Chondrocyte (in vitro differentiated cells): ENCODE measurements at regions not wholly inside any gene's neighbourhood (a gene's known extent, or its start where the extent isn't known, plus 50 kb on each side); places are given as distances from the start of the nearest gene placed in this dataset.

Experiments
- DNase-seq: peaks from one replicate; pipeline ENCODE4 v3.0.0; 2021; ENCODE audit warnings: mixed read lengths, low spot score
- H3K27ac Mint-ChIP-seq: one replicate; pipeline ENCODE4 v1.8.0; 2021; ENCODE audit warnings: mild to moderate bottlenecking, moderate library complexity, mixed read lengths; ENCODE audit not compliant: unreplicated experiment
- H3K27me3 Mint-ChIP-seq: 2 replicates; pipeline ENCODE4 v1.8.0; 2021; ENCODE audit warnings: low read depth, mixed read lengths
- H3K36me3 Mint-ChIP-seq: 2 replicates; pipeline ENCODE4 v1.8.0; 2021; ENCODE audit warnings: low read depth, mixed read lengths
- H3K4me1 Mint-ChIP-seq: 2 replicates; pipeline ENCODE4 v1.8.0; 2021; ENCODE audit warnings: low read depth, mild to moderate bottlenecking, mixed read lengths
- H3K4me3 Mint-ChIP-seq: one replicate; pipeline ENCODE4 v1.8.0; 2021; ENCODE audit warnings: mild to moderate bottlenecking, moderate library complexity, mixed read lengths; ENCODE audit not compliant: unreplicated experiment
- H3K9me3 Mint-ChIP-seq: 2 replicates; pipeline ENCODE4 v1.8.0; 2021; ENCODE audit warnings: low read depth, mixed read lengths
- TF ChIP-seq, protein P1 (sequence below): fragments of 200-600 bp; sonication (generic); IDR thresholded peaks from 2 replicates; pipeline ENCODE4 v1.5.0; 2021; ENCODE audit warnings: antibody characterized with exemption, mild to moderate bottlenecking, moderate library complexity

DNA sequence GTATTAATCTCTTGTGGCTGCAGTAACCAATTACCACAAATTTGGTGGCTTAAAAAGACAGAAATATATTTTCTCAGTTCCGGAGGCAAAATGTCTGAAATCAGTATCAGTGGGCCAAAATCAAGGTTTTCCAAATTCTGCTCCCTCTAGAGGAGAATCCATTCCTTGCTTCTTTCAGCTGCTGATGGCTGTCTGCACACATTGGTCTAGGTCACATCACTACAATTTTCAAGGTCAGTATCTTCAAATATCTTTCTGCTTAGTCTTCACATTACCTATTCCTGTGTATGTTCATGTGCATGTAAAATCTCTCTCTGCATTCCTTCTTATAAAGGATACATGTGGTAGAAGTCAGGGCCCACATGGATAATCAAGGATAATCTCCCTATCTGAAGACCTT lies 999.4 kb downstream of the KCNT2 start:
- H3K36me3 Mint-ChIP-seq: no peaks in the 10 kb centered on the region
- peaks cover 2% of the 10 kb centered on the region for H3K4me1 Mint-ChIP-seq
- H3K27ac Mint-ChIP-seq: no peak overlapping the region
- H3K9me3 Mint-ChIP-seq: peaks cover 5% of the 10 kb centered on the region
- no peaks in the 10 kb centered on the region for H3K27me3 Mint-ChIP-seq
- H3K4me3 Mint-ChIP-seq: no peak overlapping the region
- TF ChIP-seq, protein P1, sequence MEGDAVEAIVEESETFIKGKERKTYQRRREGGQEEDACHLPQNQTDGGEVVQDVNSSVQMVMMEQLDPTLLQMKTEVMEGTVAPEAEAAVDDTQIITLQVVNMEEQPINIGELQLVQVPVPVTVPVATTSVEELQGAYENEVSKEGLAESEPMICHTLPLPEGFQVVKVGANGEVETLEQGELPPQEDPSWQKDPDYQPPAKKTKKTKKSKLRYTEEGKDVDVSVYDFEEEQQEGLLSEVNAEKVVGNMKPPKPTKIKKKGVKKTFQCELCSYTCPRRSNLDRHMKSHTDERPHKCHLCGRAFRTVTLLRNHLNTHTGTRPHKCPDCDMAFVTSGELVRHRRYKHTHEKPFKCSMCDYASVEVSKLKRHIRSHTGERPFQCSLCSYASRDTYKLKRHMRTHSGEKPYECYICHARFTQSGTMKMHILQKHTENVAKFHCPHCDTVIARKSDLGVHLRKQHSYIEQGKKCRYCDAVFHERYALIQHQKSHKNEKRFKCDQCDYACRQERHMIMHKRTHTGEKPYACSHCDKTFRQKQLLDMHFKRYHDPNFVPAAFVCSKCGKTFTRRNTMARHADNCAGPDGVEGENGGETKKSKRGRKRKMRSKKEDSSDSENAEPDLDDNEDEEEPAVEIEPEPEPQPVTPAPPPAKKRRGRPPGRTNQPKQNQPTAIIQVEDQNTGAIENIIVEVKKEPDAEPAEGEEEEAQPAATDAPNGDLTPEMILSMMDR: peak; percentile 54
- no peak for DNase-seq

DNA sequence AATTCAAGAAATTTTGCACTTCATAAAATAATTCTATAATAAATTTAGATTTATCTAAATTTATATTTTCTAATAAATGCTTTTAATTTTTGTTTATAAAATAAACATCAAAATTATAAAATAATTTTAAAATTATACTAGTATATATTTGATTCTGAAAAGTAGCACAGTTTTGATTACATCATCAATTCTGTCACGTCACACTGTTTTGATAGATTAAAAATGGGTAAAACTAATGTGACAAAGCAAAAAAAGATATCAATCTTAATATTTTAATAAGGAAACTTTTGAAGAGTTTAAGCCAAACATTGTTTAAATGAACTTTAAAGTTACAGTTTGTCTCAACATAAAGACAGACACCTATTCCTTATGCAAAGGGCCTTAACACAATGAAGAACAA lies 1001.8 kb downstream of the KCNT2 start:
- TF ChIP-seq, protein P1: no peak
- Mint-ChIP-seq H3K4me3 (no peak overlapping the region), H3K4me1 (peaks cover 2% of the 10 kb centered on the region), H3K27me3 (no peaks in the 10 kb centered on the region), H3K36me3 (peaks cover 1% of the 10 kb centered on the region), H3K27ac (no peak overlapping the region), H3K9me3 (peaks cover 18% of the 10 kb centered on the region)
- DNase-seq: no peak

- H3K4me1 Mint-ChIP-seq: peaks cover 2% of the 10 kb centered on the region
- H3K27me3 Mint-ChIP-seq: no peaks in the 10 kb centered on the region
- no peak for DNase-seq
- H3K4me3 Mint-ChIP-seq: no peak overlapping the region
- TF ChIP-seq, protein P1: no peak
- peaks cover 1% of the 10 kb centered on the region for H3K36me3 Mint-ChIP-seq
- peaks cover 18% of the 10 kb centered on the region for H3K9me3 Mint-ChIP-seq
- no peak overlapping the region for H3K27ac Mint-ChIP-seq
Measured at GRCh38 chr1:195604287-195604686, 1004.0 kb downstream of the KCNT2 start.

- no peak overlapping the region for H3K27ac Mint-ChIP-seq
- H3K4me3 Mint-ChIP-seq: no peak overlapping the region
- H3K9me3 Mint-ChIP-seq: peaks cover 5% of the 10 kb centered on the region
Measured at GRCh38 chr1:195597891-195598290, 1010.3 kb downstream of the KCNT2 start.

GRCh38 chr1:195594773-195595172 lies 1013.5 kb downstream of the KCNT2 start:
- Mint-ChIP-seq H3K4me1 (peaks cover 24% of the 10 kb centered on the region), H3K27ac (no peak overlapping the region), H3K9me3 (peaks cover 2% of the 10 kb centered on the region), H3K36me3 (no peaks in the 10 kb centered on the region), H3K27me3 (no peaks in the 10 kb centered on the region), H3K4me3 (no peak overlapping the region)
- no peak for DNase-seq
- TF ChIP-seq, protein P1: no peak

More at GRCh38 chr1:195597891-195598290, 1010.3 kb downstream of the KCNT2 start:
- DNase-seq: no peak
- TF ChIP-seq, protein P1: no peak
- no peaks in the 10 kb centered on the region for H3K36me3 Mint-ChIP-seq
- no peaks in the 10 kb centered on the region for H3K27me3 Mint-ChIP-seq
- H3K4me1 Mint-ChIP-seq: no peaks in the 10 kb centered on the region
